ENCODE measurements at regions not wholly inside any gene's neighbourhood (a gene's known extent, or its start where the extent isn't known, plus 50 kb on each side); places are given as distances from the start of the nearest gene placed in this dataset.

GRCh38 chr4:14165222-14165920 lies 537.8 kb upstream of the BOD1L1 start:
- TF ChIP-seq TSHZ1 (tag by site-specific recombination; IDR thresholded peaks at IDR 0.05; ENCODE audit: borderline replicate concordance) (no peak), ZNF449 (tag by site-specific recombination; IDR thresholded peaks at IDR 0.05) (no peak), CTCF (tag by site-specific recombination; IDR thresholded peaks at IDR 0.05) (no peak), ZNF548 (tag by site-specific recombination; IDR thresholded peaks at IDR 0.05) (no peak), ZNF211 (tag by site-specific recombination; IDR thresholded peaks at IDR 0.05; ENCODE audit: low read depth) (no peak), PATZ1 (tag by site-specific recombination; IDR thresholded peaks at IDR 0.05) (no peak)

All from HEK293 (cell line).